Ramos (cell line): ENCODE measurements at regions not wholly inside any gene's neighbourhood (a gene's known extent, or its start where the extent isn't known, plus 50 kb on each side); places are given as distances from the start of the nearest gene placed in this dataset.
"Not testable (repeated sequence)": the region's sequence is repeated elsewhere in the genome, so short reads cannot be mapped to it uniquely, and the experiment has no call there.

Experiments
- in situ Hi-C: fragments of 300-500 bp; cut with MboI; formaldehyde crosslinking; loops from one replicate; pipeline ENCODE4 v1.14.3; 2022; ENCODE audit warnings: low sequenced_read_pairs; ENCODE audit not compliant: unreplicated experiment

DNA sequence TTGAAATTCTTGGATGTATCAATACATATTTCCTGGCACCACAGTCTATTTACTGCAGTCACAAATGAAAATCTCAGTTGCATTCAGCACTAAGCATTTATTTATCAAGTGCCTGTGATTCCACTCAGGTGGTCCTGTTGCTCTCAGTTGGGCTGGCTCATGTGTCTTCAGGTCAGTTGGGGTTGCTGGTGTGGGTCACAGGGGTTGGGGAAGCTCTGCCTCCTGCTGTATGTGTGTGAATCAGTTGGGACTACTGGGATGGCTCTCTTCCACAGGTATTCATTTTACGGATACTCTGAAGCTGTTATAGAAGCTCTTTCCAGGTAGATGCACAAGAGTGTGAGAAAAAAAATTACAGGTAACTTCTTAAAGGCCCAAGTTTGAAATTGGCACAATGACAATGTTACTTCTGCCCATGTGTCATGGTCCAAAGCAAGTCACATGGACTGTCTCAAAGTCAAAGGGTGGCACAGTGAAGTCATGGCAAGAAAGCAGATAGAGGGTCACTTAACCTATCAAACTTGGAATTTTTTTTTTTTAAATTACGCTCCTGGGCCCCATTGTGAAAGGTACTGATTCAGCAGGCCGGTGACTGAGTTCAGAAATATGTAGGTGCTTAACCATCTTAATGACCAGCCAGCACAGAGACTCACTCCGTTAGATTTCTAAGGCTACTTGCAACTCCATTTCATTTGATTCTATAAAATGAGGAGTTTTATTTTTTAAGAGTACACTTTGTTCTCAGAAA lies 249.2 kb upstream of the GCFC2 start:
- in situ Hi-C loops = no loop called here

GRCh38 chr2:75954761-75955160 lies 244.0 kb upstream of the GCFC2 start:
- in situ Hi-C loops = no loop called here

- in situ Hi-C loops = no loop called here
Observed at GRCh38 chr2:75952173-75952572, 241.5 kb upstream of the GCFC2 start.

- in situ Hi-C loops = no loop called here
Observed at GRCh38 chr2:75949385-75950030, 238.8 kb upstream of the GCFC2 start.

DNA sequence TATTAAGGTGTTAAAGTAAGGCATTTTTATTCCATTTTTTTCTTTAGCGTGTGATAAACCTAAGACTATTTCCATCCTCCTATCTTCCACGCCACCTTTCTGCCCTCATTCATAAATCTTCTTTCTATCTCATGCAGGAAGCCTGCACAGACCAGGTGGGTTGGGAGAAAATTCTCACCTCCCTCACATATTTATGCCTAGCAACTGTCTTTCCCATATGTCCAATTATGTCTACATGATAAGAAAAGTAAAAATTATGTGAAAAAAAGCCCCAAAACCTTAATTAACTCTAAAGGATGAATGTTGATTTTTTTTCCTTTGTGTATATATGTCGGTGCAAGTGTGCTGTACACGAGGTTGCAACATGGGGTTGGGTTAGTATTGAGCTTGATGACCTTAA lies 225.6 kb upstream of the GCFC2 start:
- in situ Hi-C loops = no loop called here

- in situ Hi-C loops = no loop called here
Observed at GRCh38 chr2:75932996-75933395, 222.3 kb upstream of the GCFC2 start.

- in situ Hi-C loops = no loop called here
Observed at GRCh38 chr2:75928093-75928492, 217.4 kb upstream of the GCFC2 start.

DNA sequence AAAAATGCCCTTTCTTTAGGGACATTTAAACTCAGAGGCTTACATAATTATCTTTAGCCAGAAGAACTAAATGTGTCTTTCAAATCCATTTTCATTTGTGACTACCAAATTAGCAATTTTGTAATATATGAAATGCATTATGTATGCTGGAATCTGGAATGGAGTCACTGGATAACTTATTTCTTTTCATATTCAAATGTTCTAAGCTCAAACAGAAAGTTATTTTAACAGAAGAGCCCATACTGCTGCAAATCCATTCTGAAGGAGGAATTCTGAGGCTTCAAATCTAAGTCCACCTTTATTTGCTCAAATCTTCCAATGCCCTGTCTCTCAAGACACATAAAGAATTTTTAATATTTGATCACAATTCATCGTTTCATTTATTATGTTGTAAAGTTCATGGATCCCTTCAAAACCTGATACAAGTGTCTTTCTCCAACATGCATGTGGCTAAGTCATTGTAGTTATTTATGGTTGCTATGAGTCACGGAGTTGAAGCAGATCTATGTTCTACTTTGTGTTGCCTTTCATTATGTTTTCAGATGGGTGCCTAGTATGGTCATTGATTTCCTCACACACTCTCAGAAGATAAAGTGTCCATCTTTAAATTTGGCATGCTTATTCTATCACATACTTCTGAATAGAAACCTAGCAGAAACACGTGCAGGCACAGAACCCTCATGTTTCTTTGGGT lies 214.8 kb upstream of the GCFC2 start:
- in situ Hi-C loops = no loop called here

- in situ Hi-C loops = no loop called here
Observed at GRCh38 chr2:75922191-75922590, 211.5 kb upstream of the GCFC2 start.

DNA sequence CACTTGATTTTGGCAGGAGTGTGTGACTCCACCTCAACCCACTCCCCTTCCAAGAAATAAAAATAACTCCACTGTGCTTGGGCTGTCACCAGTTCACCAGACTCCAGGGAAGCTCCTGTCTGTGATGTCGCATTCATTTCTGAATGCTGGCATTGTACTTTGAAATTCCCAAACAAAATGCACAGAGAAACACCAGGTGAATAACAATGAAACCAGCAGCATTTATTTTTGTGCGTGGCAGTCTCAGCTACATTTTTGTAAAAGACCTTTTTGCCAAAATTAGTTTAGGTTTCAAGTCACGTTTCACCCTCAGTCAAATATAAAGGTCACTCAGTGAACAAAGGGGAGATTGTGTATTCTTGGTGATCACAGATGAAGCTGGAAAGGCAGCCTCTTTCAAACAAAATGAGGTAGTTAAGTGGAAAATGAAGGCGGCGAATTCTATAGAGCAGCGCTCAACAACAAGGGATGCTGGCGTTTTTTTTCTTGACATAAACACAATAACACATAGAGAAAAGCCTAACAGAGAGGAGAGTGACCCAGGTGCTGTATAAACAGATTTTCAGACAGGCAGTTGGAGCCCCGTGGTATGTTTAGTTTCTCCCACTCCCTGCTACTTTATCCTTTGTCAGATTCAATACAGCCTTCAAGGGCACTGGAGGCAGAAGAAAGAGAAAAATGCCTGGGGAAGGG lies 210.3 kb upstream of the GCFC2 start:
- in situ Hi-C loops = no loop called here

- in situ Hi-C loops = no loop called here
Observed at GRCh38 chr2:75915851-75916634, 205.3 kb upstream of the GCFC2 start.

DNA sequence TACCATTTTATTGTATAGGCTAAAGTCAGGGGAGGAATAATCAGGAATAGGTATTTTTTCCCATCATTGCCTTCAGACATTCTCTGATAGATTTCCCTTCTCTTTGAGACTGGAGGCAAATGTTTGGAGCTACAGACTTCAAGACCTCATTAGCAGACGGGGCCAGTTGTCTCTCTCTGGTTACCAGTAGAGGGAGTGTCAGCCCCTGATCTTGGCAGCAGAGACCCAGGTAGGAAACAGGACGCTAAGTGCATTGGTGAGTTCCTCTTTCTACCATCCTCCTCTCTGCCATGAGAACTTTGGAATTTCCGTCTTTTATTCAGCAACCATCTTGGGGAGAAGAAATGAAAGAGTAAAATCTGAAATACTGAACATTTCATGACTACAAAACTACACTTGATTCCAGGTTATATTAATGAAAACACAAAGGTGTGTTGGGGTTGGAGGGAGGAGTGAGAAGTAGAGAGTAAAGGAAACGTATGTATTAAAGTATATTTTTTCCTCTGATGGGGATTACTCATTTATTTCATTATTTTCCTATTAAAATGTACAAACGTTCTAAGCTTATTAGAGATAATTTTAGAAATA lies 186.2 kb upstream of the GCFC2 start:
- in situ Hi-C loops = no loop called here

DNA sequence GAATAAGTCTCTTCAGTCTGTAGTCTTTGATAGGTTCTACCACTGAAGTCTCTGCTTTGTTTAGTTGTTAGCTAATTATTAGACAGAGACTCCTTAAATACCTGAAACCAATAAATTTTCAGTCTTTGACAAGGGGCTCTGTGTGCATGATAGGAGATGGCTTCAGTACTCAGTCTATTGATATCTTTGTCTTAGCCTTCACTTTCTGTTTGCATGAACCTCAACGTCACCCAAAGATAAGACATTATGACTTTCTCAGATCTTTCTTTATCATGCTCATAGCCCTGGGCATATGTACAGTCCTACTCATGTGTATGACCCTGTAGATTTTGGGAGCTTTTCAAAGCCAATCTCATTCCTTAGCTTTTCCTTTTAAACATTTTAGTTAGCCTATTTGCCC lies 183.5 kb upstream of the GCFC2 start:
- in situ Hi-C loops = no loop called here

DNA sequence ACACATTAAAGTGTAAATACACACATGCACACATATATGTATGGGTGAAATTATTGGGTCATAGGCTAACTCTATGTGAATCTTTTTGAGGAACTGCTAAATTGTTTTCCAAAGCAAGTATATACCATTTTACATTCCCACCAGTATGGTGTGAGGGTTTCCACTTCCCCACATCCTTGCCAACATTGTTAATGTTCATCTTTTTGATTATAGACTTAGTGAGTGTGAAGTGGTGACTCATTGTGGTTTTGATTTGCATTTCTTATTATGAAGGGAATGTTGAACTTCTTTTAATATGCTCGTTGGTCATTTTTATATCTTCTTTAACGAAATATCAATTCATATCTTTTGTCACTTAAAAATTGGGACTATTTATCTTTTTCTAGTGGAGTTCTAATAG lies 181.8 kb upstream of the GCFC2 start:
- in situ Hi-C loops = no loop called here

DNA sequence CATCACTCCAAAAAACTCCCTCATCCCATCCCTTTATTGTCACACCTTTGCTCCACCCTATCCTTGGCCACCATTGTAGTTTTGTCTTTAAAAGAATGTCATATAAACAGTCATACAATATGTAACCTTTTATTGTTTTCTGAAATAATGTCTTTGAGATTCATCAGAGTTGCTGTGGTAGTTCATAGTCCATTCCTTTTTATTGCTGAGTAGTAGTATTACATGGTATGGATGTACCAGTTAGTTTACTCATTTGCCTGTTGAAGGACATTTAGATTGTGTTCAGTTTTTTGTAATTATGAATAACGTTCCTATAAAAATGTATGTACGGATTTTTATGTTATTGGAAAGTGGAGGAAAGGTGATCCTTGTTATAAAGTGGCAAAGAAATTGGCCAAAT lies 171.8 kb upstream of the GCFC2 start:
- in situ Hi-C loops = no loop called here

GRCh38 chr2:75875606-75876005 lies 164.9 kb upstream of the GCFC2 start:
- in situ Hi-C loops = not testable (repeated sequence)

DNA sequence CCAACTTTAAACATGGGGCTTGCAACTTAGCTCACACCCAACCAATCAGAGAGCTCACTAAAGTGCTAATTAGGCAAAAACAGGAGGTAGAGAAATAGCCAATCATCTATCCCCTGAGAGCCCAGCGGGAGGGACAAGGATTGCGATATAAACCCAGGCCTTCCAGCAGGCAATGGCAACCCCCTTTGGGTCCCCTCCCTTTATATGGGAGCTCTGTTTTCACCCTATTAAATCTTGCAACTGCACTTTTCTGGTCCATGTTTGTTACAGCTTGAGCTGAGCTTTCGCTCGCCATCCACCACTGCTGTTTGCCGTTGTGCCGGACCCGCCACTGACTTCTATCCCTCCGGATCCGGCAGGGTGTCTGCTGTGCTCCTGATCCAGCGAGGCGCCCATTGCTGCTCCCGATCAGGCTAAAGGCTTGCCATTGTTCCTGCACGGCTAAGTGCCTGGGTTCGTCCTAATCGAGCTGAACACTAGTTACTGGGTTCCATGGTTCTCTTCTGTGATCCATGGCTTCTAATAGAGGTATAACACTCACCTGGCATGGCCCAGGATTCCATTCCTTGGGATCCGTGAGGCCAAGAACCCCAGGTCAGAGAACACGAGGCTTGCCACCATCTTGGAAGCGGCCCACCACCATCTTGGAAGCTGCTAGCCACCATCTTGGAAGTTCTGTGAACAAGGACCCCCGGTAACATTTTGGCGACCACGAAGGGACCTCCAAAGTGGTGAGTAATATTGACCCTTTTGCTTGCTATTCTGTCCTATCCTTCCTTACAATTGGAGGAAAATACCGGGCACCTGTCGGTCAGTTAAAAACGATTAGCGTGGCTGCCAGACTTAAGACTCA lies 161.3 kb upstream of the GCFC2 start:
- in situ Hi-C loops = not testable (repeated sequence)

- in situ Hi-C loops = no loop called here
Observed at GRCh38 chr2:75870651-75871137, 160.0 kb upstream of the GCFC2 start.

DNA sequence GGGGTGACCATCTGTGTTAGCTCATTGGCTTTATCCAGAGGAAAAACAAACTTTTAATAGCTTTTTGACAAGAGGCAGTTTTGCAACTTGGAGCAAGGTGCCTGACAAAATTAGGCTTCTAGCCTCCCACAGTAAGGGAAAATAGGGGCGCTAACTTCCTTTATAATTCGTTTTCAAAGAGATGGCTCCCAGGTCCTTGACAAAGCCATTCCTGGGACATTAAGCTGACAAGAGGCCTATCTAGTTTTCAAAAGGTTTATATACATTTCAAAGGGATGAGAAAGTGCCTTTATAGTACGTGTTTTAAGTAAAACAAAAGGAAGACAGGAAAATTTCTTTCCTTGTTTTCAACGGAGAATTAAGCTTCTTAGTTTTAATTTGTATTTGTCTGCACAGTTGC lies 159.4 kb upstream of the GCFC2 start:
- in situ Hi-C loops = no loop called here
